ENCODE measurements at regions not wholly inside any gene's neighbourhood (a gene's known extent, or its start where the extent isn't known, plus 50 kb on each side); places are given as distances from the start of the nearest gene placed in this dataset.
A peak's percentile ranks its signal among the peaks of the same experiment; 100 is the strongest.

DNA sequence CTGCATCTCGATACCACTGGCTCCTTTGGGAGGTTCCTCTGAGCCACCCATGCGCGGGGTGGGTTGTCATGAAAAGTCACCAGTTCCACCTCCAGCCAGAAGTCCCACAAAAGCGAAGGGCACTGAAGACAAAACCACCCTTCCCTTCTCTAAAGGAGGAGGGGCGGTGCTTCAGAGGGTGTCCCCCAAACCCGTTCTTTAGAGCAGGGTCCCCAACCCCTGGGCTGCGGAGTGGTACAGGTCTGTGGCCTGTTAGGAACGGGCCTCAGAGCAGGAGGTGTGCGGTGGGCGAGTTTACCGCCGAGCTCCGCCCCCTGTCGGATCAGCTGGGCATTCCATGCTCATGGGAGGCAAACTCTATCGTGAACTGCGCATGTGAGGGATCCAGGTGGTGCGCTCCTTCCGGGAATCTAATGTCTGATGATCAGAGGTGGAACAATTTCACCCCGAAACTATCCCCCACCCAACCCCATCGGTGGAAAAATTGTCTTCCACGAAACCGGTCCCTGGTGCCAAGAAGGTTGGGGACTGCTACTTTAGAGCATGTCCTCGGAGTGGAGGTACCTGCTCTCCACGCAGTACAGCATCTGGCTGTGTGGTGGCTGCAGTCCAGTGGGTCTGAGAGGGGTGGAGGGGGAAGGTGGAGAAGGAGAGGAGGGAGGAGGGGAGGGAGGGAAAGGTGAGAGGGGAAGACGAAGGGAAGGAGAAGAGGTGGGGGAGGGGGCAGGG is 72.9 kb upstream of the SEPTIN5 start (continued):
- no peak for TF ChIP-seq THRA (IDR thresholded peaks at IDR 0.05)
- no peak for TF ChIP-seq HMG20A (CRISPR knock-in tag; conservative IDR thresholded peaks at IDR 0.05)
- peak in 1 of 2 experiments; percentile 70; a peak in 3 of 4 replicates for TF ChIP-seq FOXK2 (conservative IDR thresholded peaks at IDR 0.05 in 1 of 2, IDR thresholded peaks at IDR 0.05 in 1 of 2; ENCODE audit: low read depth in 2 of 2)
- no peak for TF ChIP-seq SNRNP70 (optimal IDR thresholded peaks at IDR 0.05; ENCODE audit: low read depth, low read length)
- no peak for TF ChIP-seq NCOA2 (IDR thresholded peaks at IDR 0.05; ENCODE audit: partially characterized antibody in 2 of 2)
- no peak for TF ChIP-seq ADNP (tag; IDR thresholded peaks at IDR 0.05)
- no peak for TF ChIP-seq KLF10 (CRISPR knock-in tag; IDR thresholded peaks at IDR 0.05)
- TF ChIP-seq ZNF695 (CRISPR knock-in tag; IDR thresholded peaks at IDR 0.05), result no peak
- no peak for TF ChIP-seq MXD1 (CRISPR knock-in tag; IDR thresholded peaks at IDR 0.05; ENCODE audit: borderline replicate concordance, poor library complexity, severe bottlenecking)
- no peak for TF ChIP-seq MCM3 (IDR thresholded peaks at IDR 0.05)
- TF ChIP-seq ZNF347 (CRISPR knock-in tag; IDR thresholded peaks at IDR 0.05; ENCODE audit: low read depth), result no peak
- 0 out of 2 replicates have a peak, but pooled peaks have one; percentile 53 for TF ChIP-seq BRD4 (IDR thresholded peaks at IDR 0.05)
- no peak for TF ChIP-seq ZNF57 (CRISPR knock-in tag; IDR thresholded peaks at IDR 0.05)
- TF ChIP-seq, protein P1, sequence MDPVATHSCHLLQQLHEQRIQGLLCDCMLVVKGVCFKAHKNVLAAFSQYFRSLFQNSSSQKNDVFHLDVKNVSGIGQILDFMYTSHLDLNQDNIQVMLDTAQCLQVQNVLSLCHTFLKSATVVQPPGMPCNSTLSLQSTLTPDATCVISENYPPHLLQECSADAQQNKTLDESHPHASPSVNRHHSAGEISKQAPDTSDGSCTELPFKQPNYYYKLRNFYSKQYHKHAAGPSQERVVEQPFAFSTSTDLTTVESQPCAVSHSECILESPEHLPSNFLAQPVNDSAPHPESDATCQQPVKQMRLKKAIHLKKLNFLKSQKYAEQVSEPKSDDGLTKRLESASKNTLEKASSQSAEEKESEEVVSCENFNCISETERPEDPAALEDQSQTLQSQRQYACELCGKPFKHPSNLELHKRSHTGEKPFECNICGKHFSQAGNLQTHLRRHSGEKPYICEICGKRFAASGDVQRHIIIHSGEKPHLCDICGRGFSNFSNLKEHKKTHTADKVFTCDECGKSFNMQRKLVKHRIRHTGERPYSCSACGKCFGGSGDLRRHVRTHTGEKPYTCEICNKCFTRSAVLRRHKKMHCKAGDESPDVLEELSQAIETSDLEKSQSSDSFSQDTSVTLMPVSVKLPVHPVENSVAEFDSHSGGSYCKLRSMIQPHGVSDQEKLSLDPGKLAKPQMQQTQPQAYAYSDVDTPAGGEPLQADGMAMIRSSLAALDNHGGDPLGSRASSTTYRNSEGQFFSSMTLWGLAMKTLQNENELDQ (CRISPR knock-in tag; IDR thresholded peaks at IDR 0.05; ENCODE audit: borderline replicate concordance), result no peak
- no peak for TF ChIP-seq HES1 (IDR thresholded peaks at IDR 0.05; ENCODE audit: low read depth)
- no peak for TF ChIP-seq ATF6 (CRISPR knock-in tag; IDR thresholded peaks at IDR 0.05)
- TF ChIP-seq, protein P2, sequence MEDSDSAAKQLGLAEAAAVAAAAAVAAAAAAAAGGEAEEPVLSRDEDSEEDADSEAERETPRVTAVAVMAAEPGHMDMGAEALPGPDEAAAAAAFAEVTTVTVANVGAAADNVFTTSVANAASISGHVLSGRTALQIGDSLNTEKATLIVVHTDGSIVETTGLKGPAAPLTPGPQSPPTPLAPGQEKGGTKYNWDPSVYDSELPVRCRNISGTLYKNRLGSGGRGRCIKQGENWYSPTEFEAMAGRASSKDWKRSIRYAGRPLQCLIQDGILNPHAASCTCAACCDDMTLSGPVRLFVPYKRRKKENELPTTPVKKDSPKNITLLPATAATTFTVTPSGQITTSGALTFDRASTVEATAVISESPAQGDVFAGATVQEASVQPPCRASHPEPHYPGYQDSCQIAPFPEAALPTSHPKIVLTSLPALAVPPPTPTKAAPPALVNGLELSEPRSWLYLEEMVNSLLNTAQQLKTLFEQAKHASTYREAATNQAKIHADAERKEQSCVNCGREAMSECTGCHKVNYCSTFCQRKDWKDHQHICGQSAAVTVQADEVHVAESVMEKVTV (CRISPR knock-in tag; IDR thresholded peaks at IDR 0.05), result no peak
- TF ChIP-seq SP1 (CRISPR knock-in tag; IDR thresholded peaks at IDR 0.05), result no peak
- TF ChIP-seq POLR2H (tag; IDR thresholded peaks at IDR 0.05; ENCODE audit: low read depth), result no peak
- peak; percentile 9 for TF ChIP-seq ARHGAP35 (IDR thresholded peaks at IDR 0.05; ENCODE audit: partially characterized antibody)
